ENCODE measurements at regions not wholly inside any gene's neighbourhood (a gene's known extent, or its start where the extent isn't known, plus 50 kb on each side); places are given as distances from the start of the nearest gene placed in this dataset.
A peak's percentile ranks its signal among the peaks of the same experiment; 100 is the strongest.

GRCh38 chr16:64409783-64410210 lies 712.1 kb downstream of the CDH11 start:
- H3K27me3 ChIP-seq, result no peaks in the 10 kb centered on the region
- H3K9me3 ChIP-seq, result no peaks in the 10 kb centered on the region
- H3K4me1 ChIP-seq, result peaks cover 3% of the 10 kb centered on the region; the same call in 1 of the 2 replicates
- H3K4me3 ChIP-seq (ENCODE audit: low read depth, low read length), result no peak overlapping the region
- no peak for DNase-seq
- no peaks in the 10 kb centered on the region for H3K36me3 ChIP-seq
- TF ChIP-seq, protein P1, sequence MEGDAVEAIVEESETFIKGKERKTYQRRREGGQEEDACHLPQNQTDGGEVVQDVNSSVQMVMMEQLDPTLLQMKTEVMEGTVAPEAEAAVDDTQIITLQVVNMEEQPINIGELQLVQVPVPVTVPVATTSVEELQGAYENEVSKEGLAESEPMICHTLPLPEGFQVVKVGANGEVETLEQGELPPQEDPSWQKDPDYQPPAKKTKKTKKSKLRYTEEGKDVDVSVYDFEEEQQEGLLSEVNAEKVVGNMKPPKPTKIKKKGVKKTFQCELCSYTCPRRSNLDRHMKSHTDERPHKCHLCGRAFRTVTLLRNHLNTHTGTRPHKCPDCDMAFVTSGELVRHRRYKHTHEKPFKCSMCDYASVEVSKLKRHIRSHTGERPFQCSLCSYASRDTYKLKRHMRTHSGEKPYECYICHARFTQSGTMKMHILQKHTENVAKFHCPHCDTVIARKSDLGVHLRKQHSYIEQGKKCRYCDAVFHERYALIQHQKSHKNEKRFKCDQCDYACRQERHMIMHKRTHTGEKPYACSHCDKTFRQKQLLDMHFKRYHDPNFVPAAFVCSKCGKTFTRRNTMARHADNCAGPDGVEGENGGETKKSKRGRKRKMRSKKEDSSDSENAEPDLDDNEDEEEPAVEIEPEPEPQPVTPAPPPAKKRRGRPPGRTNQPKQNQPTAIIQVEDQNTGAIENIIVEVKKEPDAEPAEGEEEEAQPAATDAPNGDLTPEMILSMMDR (IDR thresholded peaks at IDR 0.05; ENCODE audit: low read depth, low read length), result no peak

GRCh38 chr16:64408699-64409098 lies 713.2 kb downstream of the CDH11 start:
- Histone ChIP-seq H3K36me3 (no peaks in the 10 kb centered on the region), H3K27me3 (no peaks in the 10 kb centered on the region), H3K4me3 (ENCODE audit: low read depth, low read length) (no peak overlapping the region), H3K9me3 (no peaks in the 10 kb centered on the region), H3K4me1 (peaks cover 3% of the 10 kb centered on the region; the same call in 1 of the 2 replicates)
- no peak for DNase-seq
- TF ChIP-seq, protein P1 (IDR thresholded peaks at IDR 0.05; ENCODE audit: low read depth, low read length), result 0 out of 2 replicates have a peak, but pooled peaks have one; percentile 12

DNA sequence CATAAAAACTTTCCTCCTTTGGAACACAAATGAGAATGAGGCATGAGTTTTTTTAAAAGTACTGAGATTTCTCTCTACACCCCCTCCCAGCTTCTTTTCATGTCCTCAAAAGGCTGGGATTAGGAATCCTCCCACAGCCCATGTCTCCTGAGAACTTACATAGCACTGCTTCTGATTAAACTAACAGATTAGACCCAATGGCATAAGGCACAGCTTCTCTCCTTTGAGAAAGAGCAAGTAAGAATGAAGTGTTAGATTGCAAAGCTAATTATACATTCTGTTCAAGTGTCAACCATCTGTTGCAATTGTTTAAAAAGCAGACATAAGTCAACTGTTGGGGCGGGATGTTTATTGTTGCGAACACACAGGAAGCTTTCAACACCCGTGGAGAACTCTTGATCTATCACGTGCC lies 715.1 kb downstream of the CDH11 start:
- Histone ChIP-seq H3K36me3 (no peaks in the 10 kb centered on the region), H3K9me3 (no peaks in the 10 kb centered on the region), H3K27me3 (no peaks in the 10 kb centered on the region), H3K4me1 (peaks cover 3% of the 10 kb centered on the region; the same call in 1 of the 2 replicates), H3K4me3 (ENCODE audit: low read depth, low read length) (no peak overlapping the region)
- DNase-seq, result no peak
- TF ChIP-seq, protein P1 (IDR thresholded peaks at IDR 0.05; ENCODE audit: low read depth, low read length), result no peak

DNA sequence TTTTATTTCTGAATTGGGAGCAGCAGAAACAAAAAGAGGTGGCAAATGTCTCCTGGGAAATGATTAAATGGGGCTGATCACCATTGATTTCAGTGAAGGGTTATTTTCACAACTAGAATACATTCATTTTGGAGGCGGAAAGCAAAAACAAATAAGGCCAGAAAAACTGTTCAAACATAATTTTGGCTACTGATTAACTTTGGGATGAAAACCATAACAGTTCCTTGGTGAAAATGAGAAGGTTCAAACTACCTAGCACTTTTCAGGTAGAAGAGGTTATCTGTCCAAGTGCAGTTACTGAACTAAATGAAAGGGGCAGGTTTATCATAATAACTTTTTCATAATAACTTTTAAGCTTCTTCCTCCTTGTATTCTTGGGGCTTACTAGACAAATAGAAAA lies 718.5 kb downstream of the CDH11 start:
- no peak for DNase-seq
- H3K4me1 ChIP-seq, result peaks cover 3% of the 10 kb centered on the region; the same call in 1 of the 2 replicates
- no peaks in the 10 kb centered on the region for H3K27me3 ChIP-seq
- H3K4me3 ChIP-seq (ENCODE audit: low read depth, low read length), result no peak overlapping the region
- no peaks in the 10 kb centered on the region for H3K36me3 ChIP-seq
- TF ChIP-seq, protein P1 (IDR thresholded peaks at IDR 0.05; ENCODE audit: low read depth, low read length), result no peak
- H3K9me3 ChIP-seq, result no peaks in the 10 kb centered on the region

DNA sequence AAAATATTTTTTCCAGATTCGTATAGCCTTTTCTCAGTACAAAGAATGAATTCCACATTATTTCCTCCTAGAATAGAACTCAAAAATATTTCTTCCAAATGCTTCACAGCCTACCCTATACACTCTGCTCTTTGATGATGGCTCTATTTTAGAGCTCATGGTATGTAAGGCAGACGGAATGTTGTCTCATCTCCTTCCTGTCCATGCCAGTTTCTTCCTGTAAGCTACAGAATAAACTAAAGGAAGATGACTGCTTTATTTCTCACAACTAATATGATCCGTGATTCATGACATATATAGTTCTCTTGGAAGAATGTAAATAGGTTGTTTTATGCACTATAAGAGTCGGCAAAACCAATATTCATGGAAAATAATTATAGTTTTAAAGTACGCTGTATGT lies 723.1 kb downstream of the CDH11 start:
- Histone ChIP-seq H3K4me1 (no peaks in the 10 kb centered on the region), H3K27me3 (no peaks in the 10 kb centered on the region), H3K36me3 (no peaks in the 10 kb centered on the region), H3K4me3 (ENCODE audit: low read depth, low read length) (no peak overlapping the region), H3K9me3 (no peaks in the 10 kb centered on the region)
- no peak for DNase-seq
- TF ChIP-seq, protein P1 (IDR thresholded peaks at IDR 0.05; ENCODE audit: low read depth, low read length), result no peak

DNA sequence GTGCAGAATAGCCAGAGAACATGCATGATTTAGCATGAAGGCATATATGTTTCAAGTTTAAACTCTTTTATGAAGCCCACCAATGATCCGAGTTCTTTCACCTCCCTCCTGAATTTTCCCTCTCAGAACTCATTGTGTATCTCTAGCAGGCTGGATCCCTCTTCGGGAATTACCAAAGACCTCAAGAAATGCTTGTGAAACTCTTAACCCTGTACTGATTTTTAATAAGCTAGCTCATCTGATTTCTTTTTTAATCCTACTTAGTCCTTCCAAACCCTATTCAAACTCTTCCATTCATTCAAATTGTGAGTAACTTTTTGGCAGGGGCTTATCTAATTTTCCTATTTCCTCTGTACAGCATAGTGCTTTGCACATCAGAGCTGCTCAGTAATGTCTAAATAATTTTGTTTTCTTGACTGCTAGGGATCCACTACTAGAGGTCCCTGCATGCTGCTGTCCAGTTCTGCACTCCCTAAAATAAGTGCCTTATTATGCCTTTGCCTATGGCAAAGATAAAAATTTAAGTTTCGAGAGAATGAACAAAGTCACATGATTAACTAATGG lies 723.8 kb downstream of the CDH11 start:
- Histone ChIP-seq H3K36me3 (no peaks in the 10 kb centered on the region), H3K4me3 (ENCODE audit: low read depth, low read length) (no peak overlapping the region), H3K4me1 (no peaks in the 10 kb centered on the region), H3K9me3 (no peaks in the 10 kb centered on the region), H3K27me3 (no peaks in the 10 kb centered on the region)
- DNase-seq, result no peak
- TF ChIP-seq, protein P1 (IDR thresholded peaks at IDR 0.05; ENCODE audit: low read depth, low read length), result no peak
